ENCODE measurements at regions not wholly inside any gene's neighbourhood (a gene's known extent, or its start where the extent isn't known, plus 50 kb on each side); places are given as distances from the start of the nearest gene placed in this dataset.

GRCh38 chr4:119688446-119688845, 59.8 kb upstream of the PDE5A start:
- BruUV-seq (replicated peaks): no TSS peak

DNA sequence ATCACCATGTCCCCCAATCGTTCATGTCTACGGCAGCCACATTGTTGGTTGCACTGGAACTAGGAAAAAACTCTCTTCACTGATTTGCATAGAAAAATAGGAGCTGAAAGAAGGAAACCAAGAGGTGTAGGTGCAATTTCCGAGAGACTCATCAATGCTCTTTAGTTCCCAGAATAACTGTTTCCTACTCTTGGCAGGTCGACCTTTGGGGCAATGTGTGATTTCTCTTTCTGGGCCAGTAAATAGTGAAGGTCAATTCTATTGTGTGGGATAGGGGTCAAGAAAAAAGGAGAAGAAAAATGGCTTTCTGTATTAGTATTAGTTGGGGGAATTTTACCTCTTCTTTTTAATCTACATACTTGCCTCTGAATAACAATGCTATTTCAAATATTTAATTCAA, 55.9 kb upstream of the PDE5A start:
- no peak overlapping the region for H3K27ac ChIP-seq (ENCODE audit: low read length)
- H4K20me1 ChIP-seq (ENCODE audit: low read length): no peaks in the 10 kb centered on the region
- no peak for ATAC-seq
- H3K4me1 ChIP-seq (ENCODE audit: insufficient read depth, low read length): peaks cover 30% of the 10 kb centered on the region
- CTCF ChIA-PET: no interaction called here
- no peak overlapping the region for H3K4me2 ChIP-seq (ENCODE audit: low read length)
- POLR2A ChIA-PET (ENCODE audit: unreplicated experiment): no interaction called here
- H3K4me3 ChIP-seq (ENCODE audit: low read length): no peak overlapping the region
- no peaks in the 10 kb centered on the region for H3K9me2 ChIP-seq (replicated peaks; ENCODE audit: low read length)
- no peak for TF ChIP-seq EZH2 (IDR thresholded peaks at IDR 0.05; ENCODE audit: low read length, unreplicated experiment)
- TF ChIP-seq, protein P1, sequence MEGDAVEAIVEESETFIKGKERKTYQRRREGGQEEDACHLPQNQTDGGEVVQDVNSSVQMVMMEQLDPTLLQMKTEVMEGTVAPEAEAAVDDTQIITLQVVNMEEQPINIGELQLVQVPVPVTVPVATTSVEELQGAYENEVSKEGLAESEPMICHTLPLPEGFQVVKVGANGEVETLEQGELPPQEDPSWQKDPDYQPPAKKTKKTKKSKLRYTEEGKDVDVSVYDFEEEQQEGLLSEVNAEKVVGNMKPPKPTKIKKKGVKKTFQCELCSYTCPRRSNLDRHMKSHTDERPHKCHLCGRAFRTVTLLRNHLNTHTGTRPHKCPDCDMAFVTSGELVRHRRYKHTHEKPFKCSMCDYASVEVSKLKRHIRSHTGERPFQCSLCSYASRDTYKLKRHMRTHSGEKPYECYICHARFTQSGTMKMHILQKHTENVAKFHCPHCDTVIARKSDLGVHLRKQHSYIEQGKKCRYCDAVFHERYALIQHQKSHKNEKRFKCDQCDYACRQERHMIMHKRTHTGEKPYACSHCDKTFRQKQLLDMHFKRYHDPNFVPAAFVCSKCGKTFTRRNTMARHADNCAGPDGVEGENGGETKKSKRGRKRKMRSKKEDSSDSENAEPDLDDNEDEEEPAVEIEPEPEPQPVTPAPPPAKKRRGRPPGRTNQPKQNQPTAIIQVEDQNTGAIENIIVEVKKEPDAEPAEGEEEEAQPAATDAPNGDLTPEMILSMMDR (conservative IDR thresholded peaks at IDR 0.05; ENCODE audit: low read depth, low read length): no peak
- no peak for TF ChIP-seq EZH2phosphoT487 (IDR thresholded peaks at IDR 0.05; ENCODE audit: borderline replicate concordance, low read length)
- H3K9ac ChIP-seq (ENCODE audit: low read length): no peak overlapping the region
- BruUV-seq (replicated peaks): no TSS peak
- intact Hi-C loops (cut with micrococcal nuclease): no loop called here
- no peaks in the 10 kb centered on the region for H3F3A ChIP-seq (ENCODE audit: low read length, unreplicated experiment)
- DNase-seq: no peak
- no peaks in the 10 kb centered on the region for H3K79me2 ChIP-seq (ENCODE audit: low read length)
- H3K27me3 ChIP-seq (ENCODE audit: low read length): no peaks in the 10 kb centered on the region
- H3K36me3 ChIP-seq (ENCODE audit: low read depth, low read length): no peaks in the 10 kb centered on the region
- no peak overlapping the region for H2AFZ ChIP-seq (ENCODE audit: low read length)
- H3K9me3 ChIP-seq (ENCODE audit: low read length): no peaks in the 10 kb centered on the region

More at GRCh38 chr4:119688446-119688845, 59.8 kb upstream of the PDE5A start:
- H3F3A ChIP-seq (ENCODE audit: low read length, unreplicated experiment): no peaks in the 10 kb centered on the region
- peaks cover 9% of the 10 kb centered on the region for H3K4me1 ChIP-seq (ENCODE audit: insufficient read depth, low read length)
- no peaks in the 10 kb centered on the region for H3K79me2 ChIP-seq (ENCODE audit: low read length)
- no peaks in the 10 kb centered on the region for H3K9me3 ChIP-seq (ENCODE audit: low read length)
- no peak overlapping the region for H3K4me2 ChIP-seq (ENCODE audit: low read length)
- H3K9me2 ChIP-seq (replicated peaks; ENCODE audit: low read length): no peaks in the 10 kb centered on the region
- ChIA-PET CTCF (no interaction called here), POLR2A (ENCODE audit: unreplicated experiment) (no interaction called here)
- no peak for ATAC-seq
- no peaks in the 10 kb centered on the region for H4K20me1 ChIP-seq (ENCODE audit: low read length)
- H3K27me3 ChIP-seq (ENCODE audit: low read length): no peaks in the 10 kb centered on the region
- H3K9ac ChIP-seq (ENCODE audit: low read length): no peak overlapping the region
- TF ChIP-seq, protein P1 (conservative IDR thresholded peaks at IDR 0.05; ENCODE audit: low read depth, low read length): no peak
- TF ChIP-seq EZH2phosphoT487 (IDR thresholded peaks at IDR 0.05; ENCODE audit: borderline replicate concordance, low read length): no peak
- TF ChIP-seq EZH2 (IDR thresholded peaks at IDR 0.05; ENCODE audit: low read length, unreplicated experiment): no peak
- H3K36me3 ChIP-seq (ENCODE audit: low read depth, low read length): no peaks in the 10 kb centered on the region
- intact Hi-C loops (cut with micrococcal nuclease): no loop called here
- H2AFZ ChIP-seq (ENCODE audit: low read length): no peak overlapping the region
- no peak for DNase-seq
- no peak overlapping the region for H3K4me3 ChIP-seq (ENCODE audit: low read length)
- H3K27ac ChIP-seq (ENCODE audit: low read length): no peak overlapping the region

DNA sequence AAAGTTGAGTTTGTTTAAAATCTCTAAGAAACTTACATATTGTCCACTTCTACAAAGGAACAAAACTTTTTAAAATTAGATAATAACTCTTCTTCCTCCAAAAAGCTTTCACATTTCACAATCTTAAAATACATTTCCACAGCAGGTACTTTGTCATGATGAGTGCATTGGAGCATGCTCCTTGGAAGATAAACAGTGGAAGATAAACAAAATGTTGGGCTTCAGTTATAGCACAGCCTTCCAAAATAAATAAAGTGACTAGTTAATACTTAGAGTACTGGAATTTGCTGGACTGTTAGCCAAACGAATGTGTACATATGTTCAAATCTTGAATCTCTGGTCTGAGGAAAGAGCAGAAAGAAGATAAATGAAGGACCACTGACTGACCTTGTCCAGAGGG, 54.9 kb upstream of the PDE5A start:
- Histone ChIP-seq H3K4me2 (ENCODE audit: low read length) (peak overlapping the region; percentile 31; the same call in 1 of the 2 replicates), H3K36me3 (ENCODE audit: low read depth, low read length) (no peaks in the 10 kb centered on the region), H3F3A (ENCODE audit: low read length, unreplicated experiment) (no peaks in the 10 kb centered on the region), H3K4me1 (ENCODE audit: insufficient read depth, low read length) (peaks cover 40% of the 10 kb centered on the region), H4K20me1 (ENCODE audit: low read length) (no peaks in the 10 kb centered on the region), H3K27ac (ENCODE audit: low read length) (no peak overlapping the region), H3K9me2 (replicated peaks; ENCODE audit: low read length) (no peaks in the 10 kb centered on the region), H3K4me3 (ENCODE audit: low read length) (no peak overlapping the region), H3K9me3 (ENCODE audit: low read length) (no peaks in the 10 kb centered on the region), H3K27me3 (ENCODE audit: low read length) (no peaks in the 10 kb centered on the region), H3K79me2 (ENCODE audit: low read length) (no peaks in the 10 kb centered on the region), H3K9ac (ENCODE audit: low read length) (no peak overlapping the region), H2AFZ (ENCODE audit: low read length) (no peak overlapping the region)
- intact Hi-C loops (cut with micrococcal nuclease): loop anchor here (2.0 kb wide), 2 partner anchors 47 to 55 kb away; partner anchors contain the start of gene PDE5A
- peak; percentile 73 for DNase-seq
- TF ChIP-seq EZH2phosphoT487 (IDR thresholded peaks at IDR 0.05; ENCODE audit: borderline replicate concordance, low read length) (no peak), EZH2 (IDR thresholded peaks at IDR 0.05; ENCODE audit: low read length, unreplicated experiment) (no peak)
- TF ChIP-seq, protein P1 (conservative IDR thresholded peaks at IDR 0.05; ENCODE audit: low read depth, low read length): no peak
- ATAC-seq: peak; percentile 84
- POLR2A ChIA-PET (ENCODE audit: unreplicated experiment): no interaction called here
- CTCF ChIA-PET: no interaction called here
- BruUV-seq (replicated peaks): no TSS peak
